Thoracic aorta (tissue), 2 donors: ENCODE measurements at regions not wholly inside any gene's neighbourhood (a gene's known extent, or its start where the extent isn't known, plus 50 kb on each side); places are given as distances from the start of the nearest gene placed in this dataset.

Source experiments
- ATAC-seq: fragments of 150-250 bp; one replicate; pipeline ENCODE4 v1.8.0; 2017; ENCODE audit warnings: low read depth; ENCODE audit not compliant: insufficient number of reproducible peaks, low FRiP score
- DNase-seq: peaks from one replicate; pipeline ENCODE4 v3.0.0-alpha.2; 2020; ENCODE audit warnings: low spot score
- H3K27ac ChIP-seq, 2 donors: fragments of 200-600 bp; sonication (generic); 1 replicate in 1 of 2; 2 replicates in 1 of 2; pipeline ENCODE4 v1.5.1; 2016; ENCODE audit warnings: mild to moderate bottlenecking in 2 of 2, moderate library complexity in 2 of 2
- H3K27me3 ChIP-seq: fragments of 200-600 bp; sonication (generic); replicated peaks from 2 replicates; pipeline ENCODE4 v1.6.0; 2016; ENCODE audit warnings: mild to moderate bottlenecking; ENCODE audit not compliant: insufficient read depth
- H3K36me3 ChIP-seq: fragments of 200-600 bp; sonication (generic); one replicate; pipeline ENCODE4 v1.5.1; 2016
- H3K4me1 ChIP-seq, 2 donors: fragments of 200-600 bp; sonication (generic); 1 replicate in 1 of 2; 2 replicates in 1 of 2; pipeline versions ENCODE4 v1.5.1 to v1.6.0; 2016; ENCODE audit warnings: low read depth in 2 of 2, mild to moderate bottlenecking in 1 of 2; ENCODE audit not compliant: control insufficient read depth in 1 of 2
- H3K4me3 ChIP-seq: fragments of 200-600 bp; sonication (generic); 2 replicates; pipeline ENCODE4 v1.5.1; 2016; ENCODE audit warnings: mild to moderate bottlenecking
- H3K9me3 ChIP-seq: fragments of 200-600 bp; sonication (generic); 2 replicates; pipeline ENCODE4 v1.5.1; 2016
- CTCF ChIP-seq: fragments of 200-600 bp; sonication (generic); IDR thresholded peaks from one replicate; pipeline ENCODE4 v1.5.1; 2019; ENCODE audit warnings: antibody characterized with exemption

GRCh38 chr7:81030472-81030871, 111.6 kb upstream of the SEMA3C start:
- no peaks in the 10 kb centered on the region for H3K36me3 ChIP-seq
- H3K4me3 ChIP-seq: no peak overlapping the region
- no peak overlapping the region for H3K27ac ChIP-seq
- H3K4me1 ChIP-seq: peaks cover 0 to 1% of the 10 kb centered on the region in 2 donors
- ATAC-seq (no peak), DNase-seq (no peak)
- TF ChIP-seq CTCF: no peak
- no peaks in the 10 kb centered on the region for H3K27me3 ChIP-seq
- H3K9me3 ChIP-seq: no peaks in the 10 kb centered on the region

GRCh38 chr7:81029511-81029910, 110.7 kb upstream of the SEMA3C start:
- ATAC-seq: no peak

GRCh38 chr7:81025360-81025759, 106.5 kb upstream of the SEMA3C start:
- no peaks in the 10 kb centered on the region for H3K36me3 ChIP-seq
- no peak overlapping the region for H3K27ac ChIP-seq
- H3K27me3 ChIP-seq: no peaks in the 10 kb centered on the region
- no peak for DNase-seq
- no peak for TF ChIP-seq CTCF
- no peaks in the 10 kb centered on the region for H3K4me1 ChIP-seq
- no peak overlapping the region for H3K4me3 ChIP-seq
- no peaks in the 10 kb centered on the region for H3K9me3 ChIP-seq
- ATAC-seq: no peak

More at GRCh38 chr7:81029511-81029910, 110.7 kb upstream of the SEMA3C start:
- no peak overlapping the region for H3K27ac ChIP-seq
- H3K27me3 ChIP-seq: no peaks in the 10 kb centered on the region
- H3K4me1 ChIP-seq: no peaks in the 10 kb centered on the region
- no peak for TF ChIP-seq CTCF
- H3K36me3 ChIP-seq: no peaks in the 10 kb centered on the region
- no peaks in the 10 kb centered on the region for H3K9me3 ChIP-seq
- no peak for DNase-seq
- no peak overlapping the region for H3K4me3 ChIP-seq

- no peak for DNase-seq
- no peak for TF ChIP-seq CTCF
- no peaks in the 10 kb centered on the region for H3K27me3 ChIP-seq
- no peaks in the 10 kb centered on the region for H3K36me3 ChIP-seq
- no peak for ATAC-seq
- no peaks in the 10 kb centered on the region for H3K4me1 ChIP-seq
- no peak overlapping the region for H3K4me3 ChIP-seq
- H3K9me3 ChIP-seq: peaks cover 4% of the 10 kb centered on the region
- no peak overlapping the region for H3K27ac ChIP-seq
Observed at GRCh38 chr7:81014908-81015307, 96.1 kb upstream of the SEMA3C start.

GRCh38 chr7:81014266-81014665, 95.4 kb upstream of the SEMA3C start:
- no peaks in the 10 kb centered on the region for H3K27me3 ChIP-seq
- no peak for TF ChIP-seq CTCF
- DNase-seq (no peak), ATAC-seq (no peak)
- no peak overlapping the region for H3K27ac ChIP-seq
- H3K4me3 ChIP-seq: no peak overlapping the region
- H3K9me3 ChIP-seq: peaks cover 4% of the 10 kb centered on the region
- H3K4me1 ChIP-seq: no peaks in the 10 kb centered on the region
- H3K36me3 ChIP-seq: no peaks in the 10 kb centered on the region
